ENCODE measurements at regions not wholly inside any gene's neighbourhood (a gene's known extent, or its start where the extent isn't known, plus 50 kb on each side); places are given as distances from the start of the nearest gene placed in this dataset.

DNA sequence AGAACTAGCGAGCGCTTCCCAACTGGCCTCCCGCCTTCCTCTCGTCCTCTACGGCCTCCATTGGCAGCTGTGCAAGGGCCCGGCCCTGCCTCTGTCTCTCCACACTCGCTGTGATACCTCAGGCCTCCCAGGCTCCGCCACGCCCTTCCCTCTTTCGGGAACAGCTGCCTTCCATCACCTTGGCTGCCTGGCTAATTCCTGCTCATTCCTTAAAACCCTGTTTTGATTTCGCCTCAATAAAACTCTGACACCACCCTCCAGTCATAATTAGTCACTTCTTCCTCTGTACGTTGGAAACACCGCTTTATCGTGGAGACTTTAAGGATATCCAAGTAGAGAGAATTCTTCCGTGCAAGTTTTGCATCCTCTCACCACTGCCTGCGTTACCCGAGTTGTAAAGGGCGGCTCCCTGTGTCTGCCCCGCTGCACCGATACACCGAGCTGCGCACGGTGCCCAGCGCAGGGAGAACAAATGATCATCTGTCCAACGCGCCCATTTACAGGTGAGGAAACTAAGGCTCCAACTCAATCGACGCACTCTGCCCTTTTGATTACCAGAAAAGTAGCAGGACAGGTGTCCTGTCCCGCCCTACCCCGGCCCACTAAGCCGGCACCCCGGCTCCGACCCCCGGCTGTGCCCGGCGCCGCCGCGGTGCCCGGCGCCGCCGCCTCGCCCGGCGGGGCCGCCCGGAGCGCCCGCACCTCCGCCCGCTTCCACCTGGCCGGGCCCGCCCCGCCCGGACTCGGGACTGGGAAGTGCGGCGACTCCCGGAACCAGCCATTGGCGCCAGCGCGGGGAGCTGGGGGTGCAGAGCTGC, 139.7 kb downstream of the SEC14L1 start (continued):
- TF ChIP-seq, protein P1, sequence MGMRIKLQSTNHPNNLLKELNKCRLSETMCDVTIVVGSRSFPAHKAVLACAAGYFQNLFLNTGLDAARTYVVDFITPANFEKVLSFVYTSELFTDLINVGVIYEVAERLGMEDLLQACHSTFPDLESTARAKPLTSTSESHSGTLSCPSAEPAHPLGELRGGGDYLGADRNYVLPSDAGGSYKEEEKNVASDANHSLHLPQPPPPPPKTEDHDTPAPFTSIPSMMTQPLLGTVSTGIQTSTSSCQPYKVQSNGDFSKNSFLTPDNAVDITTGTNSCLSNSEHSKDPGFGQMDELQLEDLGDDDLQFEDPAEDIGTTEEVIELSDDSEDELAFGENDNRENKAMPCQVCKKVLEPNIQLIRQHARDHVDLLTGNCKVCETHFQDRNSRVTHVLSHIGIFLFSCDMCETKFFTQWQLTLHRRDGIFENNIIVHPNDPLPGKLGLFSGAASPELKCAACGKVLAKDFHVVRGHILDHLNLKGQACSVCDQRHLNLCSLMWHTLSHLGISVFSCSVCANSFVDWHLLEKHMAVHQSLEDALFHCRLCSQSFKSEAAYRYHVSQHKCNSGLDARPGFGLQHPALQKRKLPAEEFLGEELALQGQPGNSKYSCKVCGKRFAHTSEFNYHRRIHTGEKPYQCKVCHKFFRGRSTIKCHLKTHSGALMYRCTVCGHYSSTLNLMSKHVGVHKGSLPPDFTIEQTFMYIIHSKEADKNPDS (CRISPR knock-in tag; IDR thresholded peaks at IDR 0.05) = peak; percentile 28; the same call in 1 of the 2 replicates
- no peak for TF ChIP-seq ZNF317 (CRISPR knock-in tag; IDR thresholded peaks at IDR 0.05)
- TF ChIP-seq ZNF431 (CRISPR knock-in tag; IDR thresholded peaks at IDR 0.05; ENCODE audit: borderline replicate concordance, low read depth) = no peak
- no peak; the same call in 1 of the 2 replicates for TF ChIP-seq ZNF138 (CRISPR knock-in tag; IDR thresholded peaks at IDR 0.05; ENCODE audit: low read depth)
- TF ChIP-seq, protein P2, sequence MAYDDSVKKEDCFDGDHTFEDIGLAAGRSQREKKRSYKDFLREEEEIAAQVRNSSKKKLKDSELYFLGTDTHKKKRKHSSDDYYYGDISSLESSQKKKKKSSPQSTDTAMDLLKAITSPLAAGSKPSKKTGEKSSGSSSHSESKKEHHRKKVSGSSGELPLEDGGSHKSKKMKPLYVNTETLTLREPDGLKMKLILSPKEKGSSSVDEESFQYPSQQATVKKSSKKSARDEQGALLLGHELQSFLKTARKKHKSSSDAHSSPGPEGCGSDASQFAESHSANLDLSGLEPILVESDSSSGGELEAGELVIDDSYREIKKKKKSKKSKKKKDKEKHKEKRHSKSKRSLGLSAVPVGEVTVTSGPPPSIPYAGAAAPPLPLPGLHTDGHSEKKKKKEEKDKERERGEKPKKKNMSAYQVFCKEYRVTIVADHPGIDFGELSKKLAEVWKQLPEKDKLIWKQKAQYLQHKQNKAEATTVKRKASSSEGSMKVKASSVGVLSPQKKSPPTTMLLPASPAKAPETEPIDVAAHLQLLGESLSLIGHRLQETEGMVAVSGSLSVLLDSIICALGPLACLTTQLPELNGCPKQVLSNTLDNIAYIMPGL (CRISPR knock-in tag; IDR thresholded peaks at IDR 0.05; ENCODE audit: borderline replicate concordance in 1 of 2, low read depth in 1 of 2) = 0 out of 4 replicates have a peak, but pooled peaks of 1 of the 2 experiments have one; percentile 10
- peak in 1 of 2 experiments; percentile 31; a peak in 1 of 4 replicates for TF ChIP-seq EP300 (IDR thresholded peaks at IDR 0.05; ENCODE audit: low read depth in 2 of 2, low read length in 2 of 2)
- TF ChIP-seq EP300 (CRISPR knock-in tag; IDR thresholded peaks at IDR 0.05; ENCODE audit: borderline replicate concordance) = no peak
- TF ChIP-seq, protein P3, sequence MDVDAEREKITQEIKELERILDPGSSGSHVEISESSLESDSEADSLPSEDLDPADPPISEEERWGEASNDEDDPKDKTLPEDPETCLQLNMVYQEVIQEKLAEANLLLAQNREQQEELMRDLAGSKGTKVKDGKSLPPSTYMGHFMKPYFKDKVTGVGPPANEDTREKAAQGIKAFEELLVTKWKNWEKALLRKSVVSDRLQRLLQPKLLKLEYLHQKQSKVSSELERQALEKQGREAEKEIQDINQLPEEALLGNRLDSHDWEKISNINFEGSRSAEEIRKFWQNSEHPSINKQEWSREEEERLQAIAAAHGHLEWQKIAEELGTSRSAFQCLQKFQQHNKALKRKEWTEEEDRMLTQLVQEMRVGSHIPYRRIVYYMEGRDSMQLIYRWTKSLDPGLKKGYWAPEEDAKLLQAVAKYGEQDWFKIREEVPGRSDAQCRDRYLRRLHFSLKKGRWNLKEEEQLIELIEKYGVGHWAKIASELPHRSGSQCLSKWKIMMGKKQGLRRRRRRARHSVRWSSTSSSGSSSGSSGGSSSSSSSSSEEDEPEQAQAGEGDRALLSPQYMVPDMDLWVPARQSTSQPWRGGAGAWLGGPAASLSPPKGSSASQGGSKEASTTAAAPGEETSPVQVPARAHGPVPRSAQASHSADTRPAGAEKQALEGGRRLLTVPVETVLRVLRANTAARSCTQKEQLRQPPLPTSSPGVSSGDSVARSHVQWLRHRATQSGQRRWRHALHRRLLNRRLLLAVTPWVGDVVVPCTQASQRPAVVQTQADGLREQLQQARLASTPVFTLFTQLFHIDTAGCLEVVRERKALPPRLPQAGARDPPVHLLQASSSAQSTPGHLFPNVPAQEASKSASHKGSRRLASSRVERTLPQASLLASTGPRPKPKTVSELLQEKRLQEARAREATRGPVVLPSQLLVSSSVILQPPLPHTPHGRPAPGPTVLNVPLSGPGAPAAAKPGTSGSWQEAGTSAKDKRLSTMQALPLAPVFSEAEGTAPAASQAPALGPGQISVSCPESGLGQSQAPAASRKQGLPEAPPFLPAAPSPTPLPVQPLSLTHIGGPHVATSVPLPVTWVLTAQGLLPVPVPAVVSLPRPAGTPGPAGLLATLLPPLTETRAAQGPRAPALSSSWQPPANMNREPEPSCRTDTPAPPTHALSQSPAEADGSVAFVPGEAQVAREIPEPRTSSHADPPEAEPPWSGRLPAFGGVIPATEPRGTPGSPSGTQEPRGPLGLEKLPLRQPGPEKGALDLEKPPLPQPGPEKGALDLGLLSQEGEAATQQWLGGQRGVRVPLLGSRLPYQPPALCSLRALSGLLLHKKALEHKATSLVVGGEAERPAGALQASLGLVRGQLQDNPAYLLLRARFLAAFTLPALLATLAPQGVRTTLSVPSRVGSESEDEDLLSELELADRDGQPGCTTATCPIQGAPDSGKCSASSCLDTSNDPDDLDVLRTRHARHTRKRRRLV (CRISPR knock-in tag; IDR thresholded peaks at IDR 0.05) = no peak
- TF ChIP-seq PAWR (CRISPR knock-in tag; IDR thresholded peaks at IDR 0.05; ENCODE audit: borderline replicate concordance) = no peak
- no peak for TF ChIP-seq JDP2 (CRISPR knock-in tag; IDR thresholded peaks at IDR 0.05; ENCODE audit: borderline replicate concordance)
- TF ChIP-seq SOX6 (IDR thresholded peaks at IDR 0.05) = no peak
- TF ChIP-seq SOX6 (CRISPR knock-in tag; IDR thresholded peaks at IDR 0.05) = 0 out of 2 replicates have a peak, but pooled peaks have one; percentile 2
- 0 out of 2 replicates have a peak, but pooled peaks have one; percentile 66 for TF ChIP-seq ZNF724P (CRISPR knock-in tag; IDR thresholded peaks at IDR 0.05; ENCODE audit: borderline replicate concordance)
- TF ChIP-seq ZBTB7A (CRISPR knock-in tag; IDR thresholded peaks at IDR 0.05) = 0 out of 2 replicates have a peak, but pooled peaks have one; percentile 35
- TF ChIP-seq ATF2 (CRISPR knock-in tag; IDR thresholded peaks at IDR 0.05) = no peak
- TF ChIP-seq ZNF225 (CRISPR knock-in tag; IDR thresholded peaks at IDR 0.05) = 0 out of 2 replicates have a peak, but pooled peaks have one; percentile 64
- TF ChIP-seq ZNF24 (IDR thresholded peaks at IDR 0.05) = 0 out of 2 replicates have a peak, but pooled peaks have one; percentile 34
- TF ChIP-seq POLR2A (IDR thresholded peaks at IDR 0.05; ENCODE audit: insufficient read depth in 1 of 2, low read depth in 2 of 2, low read length in 2 of 2) = no peak

Data from HepG2 (cell line).